ENCODE measurements at regions not wholly inside any gene's neighbourhood (a gene's known extent, or its start where the extent isn't known, plus 50 kb on each side); places are given as distances from the start of the nearest gene placed in this dataset.

DNA sequence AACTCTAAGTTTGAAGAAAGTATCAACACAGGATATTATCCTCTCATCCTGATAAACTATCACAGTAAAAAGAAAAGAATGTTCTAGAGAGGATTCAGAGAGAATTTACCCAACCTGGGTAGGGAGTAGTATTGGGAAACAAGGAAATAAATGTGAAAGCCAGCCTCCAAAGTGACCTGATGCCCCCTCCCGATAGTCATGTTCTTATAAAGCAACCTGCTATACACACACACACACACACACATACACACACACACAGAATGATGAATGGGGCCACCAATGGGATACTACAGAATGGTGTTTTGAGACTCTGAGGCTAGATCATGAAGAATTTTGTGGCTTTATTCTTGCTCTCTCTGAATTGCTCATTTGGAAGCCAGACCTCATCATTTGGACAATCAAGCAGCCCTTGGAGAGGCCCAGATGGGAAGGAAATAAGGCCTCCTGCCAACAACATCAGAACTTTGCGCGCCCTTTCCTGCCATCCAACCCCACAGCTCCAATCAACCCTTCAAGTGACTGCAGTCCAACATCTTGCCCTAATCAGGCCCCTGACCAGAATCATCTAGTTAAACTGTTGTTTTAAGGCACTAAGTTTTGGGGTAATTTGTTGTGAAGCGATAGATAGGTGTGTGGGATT, 807.9 kb upstream of the ARGLU1 start (continued):
- TF ChIP-seq, protein P1, sequence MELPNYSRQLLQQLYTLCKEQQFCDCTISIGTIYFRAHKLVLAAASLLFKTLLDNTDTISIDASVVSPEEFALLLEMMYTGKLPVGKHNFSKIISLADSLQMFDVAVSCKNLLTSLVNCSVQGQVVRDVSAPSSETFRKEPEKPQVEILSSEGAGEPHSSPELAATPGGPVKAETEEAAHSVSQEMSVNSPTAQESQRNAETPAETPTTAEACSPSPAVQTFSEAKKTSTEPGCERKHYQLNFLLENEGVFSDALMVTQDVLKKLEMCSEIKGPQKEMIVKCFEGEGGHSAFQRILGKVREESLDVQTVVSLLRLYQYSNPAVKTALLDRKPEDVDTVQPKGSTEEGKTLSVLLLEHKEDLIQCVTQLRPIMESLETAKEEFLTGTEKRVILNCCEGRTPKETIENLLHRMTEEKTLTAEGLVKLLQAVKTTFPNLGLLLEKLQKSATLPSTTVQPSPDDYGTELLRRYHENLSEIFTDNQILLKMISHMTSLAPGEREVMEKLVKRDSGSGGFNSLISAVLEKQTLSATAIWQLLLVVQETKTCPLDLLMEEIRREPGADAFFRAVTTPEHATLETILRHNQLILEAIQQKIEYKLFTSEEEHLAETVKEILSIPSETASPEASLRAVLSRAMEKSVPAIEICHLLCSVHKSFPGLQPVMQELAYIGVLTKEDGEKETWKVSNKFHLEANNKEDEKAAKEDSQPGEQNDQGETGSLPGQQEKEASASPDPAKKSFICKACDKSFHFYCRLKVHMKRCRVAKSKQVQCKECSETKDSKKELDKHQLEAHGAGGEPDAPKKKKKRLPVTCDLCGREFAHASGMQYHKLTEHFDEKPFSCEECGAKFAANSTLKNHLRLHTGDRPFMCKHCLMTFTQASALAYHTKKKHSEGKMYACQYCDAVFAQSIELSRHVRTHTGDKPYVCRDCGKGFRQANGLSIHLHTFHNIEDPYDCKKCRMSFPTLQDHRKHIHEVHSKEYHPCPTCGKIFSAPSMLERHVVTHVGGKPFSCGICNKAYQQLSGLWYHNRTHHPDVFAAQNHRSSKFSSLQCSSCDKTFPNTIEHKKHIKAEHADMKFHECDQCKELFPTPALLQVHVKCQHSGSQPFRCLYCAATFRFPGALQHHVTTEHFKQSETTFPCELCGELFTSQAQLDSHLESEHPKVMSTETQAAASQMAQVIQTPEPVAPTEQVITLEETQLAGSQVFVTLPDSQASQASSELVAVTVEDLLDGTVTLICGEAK (IDR thresholded peaks at IDR 0.05) = no peak
- TF ChIP-seq, protein P1 (CRISPR knock-in tag; IDR thresholded peaks at IDR 0.05) = no peak
- TF ChIP-seq WHSC1 (IDR thresholded peaks at IDR 0.05; ENCODE audit: low read length) (no peak), HMG20B (CRISPR knock-in tag; IDR thresholded peaks at IDR 0.05) (no peak), ZNF780A (CRISPR knock-in tag; IDR thresholded peaks at IDR 0.05) (no peak)

Data from K562 (cell line).